GM19193 (cell line): ENCODE measurements at regions not wholly inside any gene's neighbourhood (a gene's known extent, or its start where the extent isn't known, plus 50 kb on each side); places are given as distances from the start of the nearest gene placed in this dataset.

ENCODE experiments used
- POLR2A ChIP-seq: IDR thresholded peaks from 4 replicates; pipeline ENCODE4 v1.6.1; 2011; ENCODE audit not compliant: insufficient read depth, insufficient read length; ENCODE audit errors: extremely low read depth

DNA sequence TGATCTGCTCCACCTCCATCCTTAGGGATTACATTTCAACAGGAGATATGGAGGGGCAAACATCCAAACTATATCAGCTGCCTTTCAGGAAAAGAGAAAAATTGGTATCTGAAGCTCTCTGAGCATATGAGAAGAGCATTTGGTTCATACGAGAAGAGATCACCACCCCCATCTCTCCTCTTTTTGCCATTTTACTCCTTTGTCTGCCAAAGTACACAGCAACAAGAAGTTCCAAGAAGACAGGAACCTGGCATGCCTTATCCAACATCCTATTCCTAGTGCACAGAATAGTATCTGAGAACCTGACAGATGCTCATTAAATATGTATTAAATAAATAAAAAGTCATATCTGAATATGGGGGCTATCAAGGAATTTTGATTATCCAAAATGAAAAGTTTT lies 142.5 kb upstream of the PKN2 start:
- TF ChIP-seq POLR2A, result no peak

GRCh38 chr1:88544195-88544594 lies 139.9 kb upstream of the PKN2 start:
- no peak for TF ChIP-seq POLR2A

DNA sequence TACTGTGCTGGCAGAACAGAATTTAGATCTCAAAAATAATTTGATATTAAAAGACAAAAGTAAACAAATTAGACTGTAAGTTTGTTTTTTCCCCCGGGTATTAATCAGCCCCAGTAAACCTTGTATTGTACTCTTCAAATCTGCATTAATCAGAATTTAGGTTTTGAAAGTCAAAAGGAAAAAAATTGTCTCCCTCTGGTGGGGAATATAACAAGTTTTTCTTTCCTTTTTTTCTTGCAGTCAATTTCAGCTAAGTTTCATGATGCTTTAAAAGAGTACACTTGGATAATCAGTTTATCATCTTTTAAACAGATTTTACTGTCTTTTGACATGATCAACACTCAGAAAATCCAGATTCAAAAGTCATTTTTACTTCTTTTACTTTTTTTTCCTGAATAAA lies 134.5 kb upstream of the PKN2 start:
- no peak for TF ChIP-seq POLR2A

DNA sequence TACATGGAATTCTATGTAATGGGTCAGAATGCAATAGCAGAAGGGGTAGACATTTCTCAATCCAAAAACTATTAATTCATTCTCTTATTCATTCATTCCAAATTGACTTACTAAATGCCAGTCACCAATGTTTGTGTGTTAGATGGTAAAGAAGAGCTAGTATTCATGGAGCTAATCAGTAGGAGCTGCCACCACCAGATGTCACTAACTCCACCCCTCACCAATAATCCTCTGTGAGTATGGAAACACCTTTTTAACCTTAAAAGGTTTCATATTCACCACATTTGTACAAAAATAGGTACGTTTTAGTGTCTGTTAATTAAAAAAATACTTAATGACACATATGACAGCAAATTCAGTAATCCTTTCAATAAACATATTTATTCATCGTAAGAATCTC lies 131.8 kb upstream of the PKN2 start:
- TF ChIP-seq POLR2A, result no peak

DNA sequence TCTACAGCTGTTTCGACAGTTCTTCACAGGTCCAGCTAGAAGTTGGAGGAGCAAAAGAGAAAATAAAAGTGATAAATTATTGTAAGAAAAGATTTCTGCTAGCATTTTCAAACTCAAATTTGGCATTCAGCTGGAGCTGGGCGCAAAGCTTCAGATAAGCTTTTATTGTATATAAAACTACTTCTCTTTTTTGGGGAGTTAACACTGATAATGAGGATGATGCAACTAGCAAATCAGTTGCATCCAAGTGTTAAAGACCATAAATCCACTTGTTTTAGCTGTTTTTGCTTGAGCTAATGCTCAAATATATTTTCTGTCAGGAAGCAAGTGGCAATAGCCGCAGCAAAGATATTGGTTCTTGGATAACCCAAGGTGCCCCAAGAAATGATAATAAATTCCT lies 127.1 kb upstream of the PKN2 start:
- TF ChIP-seq POLR2A, result no peak

GRCh38 chr1:88560621-88561020 lies 123.5 kb upstream of the PKN2 start:
- TF ChIP-seq POLR2A, result no peak

- no peak for TF ChIP-seq POLR2A
Measured at GRCh38 chr1:88562991-88563390, 121.1 kb upstream of the PKN2 start.

DNA sequence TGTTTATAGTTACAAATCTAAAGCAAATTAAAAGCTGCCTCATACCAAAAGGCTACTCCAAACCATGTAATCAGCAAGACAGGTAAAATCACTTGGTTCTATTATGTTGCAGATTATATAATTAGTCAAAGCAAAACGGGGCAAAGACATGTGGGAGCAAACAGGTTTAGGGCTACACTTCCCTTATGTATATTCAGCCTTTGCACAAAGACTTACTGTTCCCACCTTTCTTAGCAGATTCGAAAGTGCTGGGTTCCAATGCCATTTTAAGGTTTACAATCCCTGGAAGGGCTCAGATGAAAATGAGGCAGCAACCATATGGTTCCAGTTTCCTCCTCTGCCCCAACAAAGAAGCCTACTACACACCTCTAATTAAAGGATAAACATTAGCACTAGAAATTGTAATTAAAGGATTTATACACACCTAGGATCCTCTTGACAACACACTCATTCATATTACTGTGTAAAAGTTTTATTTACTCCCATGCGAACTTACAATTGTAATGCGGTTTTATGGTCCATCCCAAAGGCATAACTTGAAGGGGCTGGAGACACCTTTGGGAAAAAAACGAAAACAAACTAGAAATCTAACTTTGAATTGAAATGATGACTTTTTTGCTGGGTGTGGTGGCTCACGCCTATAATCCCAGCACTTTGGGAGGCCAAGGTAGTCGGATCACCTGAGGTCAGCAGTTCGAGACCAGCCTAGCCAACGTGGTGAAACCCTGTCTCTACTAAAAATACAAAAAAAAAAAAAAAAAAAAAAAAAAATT lies 117.3 kb upstream of the PKN2 start:
- no peak for TF ChIP-seq POLR2A

- no peak for TF ChIP-seq POLR2A
Measured at GRCh38 chr1:88571506-88571905, 112.6 kb upstream of the PKN2 start.

DNA sequence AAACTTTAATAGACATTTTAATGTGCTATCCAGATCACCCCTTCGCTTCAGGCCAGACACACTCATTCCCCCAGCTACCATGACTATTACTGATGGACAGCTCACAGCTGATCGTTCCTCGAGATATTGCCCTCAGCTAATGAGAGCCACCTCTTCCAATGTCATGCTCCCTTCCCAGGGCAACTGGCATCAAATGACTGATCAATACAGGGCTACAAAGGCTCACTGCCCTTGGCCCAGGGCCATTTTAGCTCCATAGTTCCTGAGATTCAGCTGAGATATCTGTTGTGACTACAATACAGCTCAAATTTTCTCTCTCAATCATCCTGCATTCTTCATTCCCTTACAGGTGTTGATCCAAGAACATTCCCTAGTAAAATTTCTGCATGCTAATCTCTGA lies 104.5 kb upstream of the PKN2 start:
- TF ChIP-seq POLR2A, result no peak

- no peak for TF ChIP-seq POLR2A
Measured at GRCh38 chr1:88581703-88582102, 102.4 kb upstream of the PKN2 start.

GRCh38 chr1:88593358-88593757 lies 90.7 kb upstream of the PKN2 start:
- TF ChIP-seq POLR2A, result no peak

DNA sequence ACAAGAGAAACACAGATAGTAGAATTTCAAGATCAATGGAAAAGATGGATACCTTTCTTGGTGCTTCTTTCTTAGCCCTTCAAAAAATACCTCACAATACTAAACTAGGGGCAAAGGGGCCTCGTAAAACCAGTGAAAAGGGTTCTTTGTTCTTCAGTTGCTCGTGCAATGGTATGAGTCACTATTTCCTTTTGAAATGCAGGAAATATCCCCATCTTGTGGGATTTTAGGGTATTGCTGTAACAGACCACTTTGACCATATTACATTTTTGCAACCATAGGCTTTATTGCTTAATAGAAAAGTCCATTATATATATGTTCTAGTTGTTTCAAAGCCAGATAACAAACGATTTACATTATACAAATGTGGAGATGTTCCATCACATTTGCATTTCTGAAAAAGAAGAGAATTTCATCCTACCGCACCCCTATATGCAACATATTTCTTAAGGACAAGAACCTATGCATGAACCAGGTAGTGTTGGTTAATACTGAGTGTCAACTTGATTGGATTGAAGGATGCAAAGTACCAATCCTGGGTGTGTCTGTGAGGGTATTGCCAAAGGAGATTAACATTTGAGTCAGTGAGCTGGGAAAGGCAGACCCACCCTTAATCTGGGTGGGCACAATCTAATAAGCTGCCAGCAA lies 88.6 kb upstream of the PKN2 start:
- TF ChIP-seq POLR2A, result no peak

- no peak for TF ChIP-seq POLR2A
Measured at GRCh38 chr1:88608139-88608943, 75.7 kb upstream of the PKN2 start.

- no peak for TF ChIP-seq POLR2A
Measured at GRCh38 chr1:88609051-88609450, 75.0 kb upstream of the PKN2 start.

DNA sequence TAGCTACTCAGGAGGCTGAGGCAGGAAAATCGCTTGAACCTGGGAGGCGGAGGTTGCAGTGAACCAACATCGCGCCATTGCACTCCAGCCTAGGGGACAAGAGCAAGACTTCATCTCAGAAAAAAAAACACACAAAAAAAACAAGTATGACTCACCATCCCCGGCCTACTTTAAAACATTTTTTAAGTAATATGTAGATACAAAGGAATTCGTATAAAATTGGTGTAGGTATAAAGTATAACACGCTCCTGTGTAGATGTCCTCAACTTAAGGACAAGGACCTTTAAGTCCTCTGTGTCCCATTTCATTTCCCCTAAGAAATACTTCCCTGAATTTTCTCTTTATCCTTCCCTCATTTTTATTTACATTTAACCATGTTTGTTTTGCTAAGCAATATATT lies 73.4 kb upstream of the PKN2 start:
- TF ChIP-seq POLR2A, result no peak
